Natural killer cell treated with Interleukin-12 subunit alpha and Interleukin-12 subunit beta and Interleukin-15 and Interleukin-18, amount 100 ng/mL, for 72 hours (primary cell): ENCODE measurements at regions not wholly inside any gene's neighbourhood (a gene's known extent, or its start where the extent isn't known, plus 50 kb on each side); places are given as distances from the start of the nearest gene placed in this dataset.

ENCODE experiments used
- ATAC-seq, 2 donors: fragments of 150-1000 bp; cut with Tn5 transposase in 1 of 2; sonication (Bioruptor Pico), chemical (Tn5 transposase) in 1 of 2; 2 replicates each; pipeline ENCODE4 v1.10.0; 2021
- DNase-seq: peaks from one replicate; pipeline ENCODE4 v3.0.0; 2022; ENCODE audit warnings: low spot score
- H3K27ac Mint-ChIP-seq, 2 donors: 1 replicate in 1 of 2; 2 replicates in 1 of 2; pipeline ENCODE4 v1.8.0; 2022; ENCODE audit warnings: mixed read lengths in 2 of 2, mild to moderate bottlenecking in 1 of 2, moderate library complexity in 1 of 2
- H3K27me3 Mint-ChIP-seq, 2 donors: 1 replicate in 1 of 2; 2 replicates in 1 of 2; pipeline ENCODE4 v1.8.0; 2022; ENCODE audit warnings: mixed read lengths in 2 of 2
- H3K36me3 Mint-ChIP-seq: one replicate; pipeline ENCODE4 v1.8.0; 2022; ENCODE audit warnings: mixed read lengths
- H3K4me1 Mint-ChIP-seq, 2 donors: 1 replicate in 1 of 2; 2 replicates in 1 of 2; pipeline ENCODE4 v1.8.0; 2022; ENCODE audit warnings: low read depth in 2 of 2, mixed read lengths in 2 of 2, mild to moderate bottlenecking in 1 of 2
- H3K4me3 Mint-ChIP-seq: one replicate; pipeline ENCODE4 v1.8.0; 2022; ENCODE audit warnings: mixed read lengths
- H3K9me3 Mint-ChIP-seq: 2 replicates; pipeline ENCODE4 v1.8.0; 2022; ENCODE audit warnings: mixed read lengths

GRCh38 chr11:39462506-39462905, 1996.9 kb downstream of the LRRC4C start:
- ATAC-seq (no peak), DNase-seq (no peak)
- no peak overlapping the region for H3K4me3 Mint-ChIP-seq
- H3K9me3 Mint-ChIP-seq, result peaks cover 18% of the 10 kb centered on the region
- no peaks in the 10 kb centered on the region for H3K27me3 Mint-ChIP-seq
- H3K36me3 Mint-ChIP-seq, result peaks cover 5% of the 10 kb centered on the region
- no peak overlapping the region for H3K27ac Mint-ChIP-seq
- H3K4me1 Mint-ChIP-seq, result no peaks in the 10 kb centered on the region

- Mint-ChIP-seq H3K4me3 (no peak overlapping the region), H3K36me3 (peaks cover 5% of the 10 kb centered on the region), H3K27me3 (no peaks in the 10 kb centered on the region), H3K9me3 (peaks cover 18% of the 10 kb centered on the region), H3K4me1 (no peaks in the 10 kb centered on the region), H3K27ac (no peak overlapping the region)
- ATAC-seq (no peak), DNase-seq (no peak)
Observed at GRCh38 chr11:39461066-39461465, 1998.4 kb downstream of the LRRC4C start.

- ATAC-seq (no peak), DNase-seq (no peak)
- H3K9me3 Mint-ChIP-seq, result peaks cover 13% of the 10 kb centered on the region
- H3K36me3 Mint-ChIP-seq, result peaks cover 5% of the 10 kb centered on the region
- no peak overlapping the region for H3K4me3 Mint-ChIP-seq
- no peak overlapping the region for H3K27ac Mint-ChIP-seq
- no peaks in the 10 kb centered on the region for H3K27me3 Mint-ChIP-seq
- no peaks in the 10 kb centered on the region for H3K4me1 Mint-ChIP-seq
Observed at GRCh38 chr11:39459606-39460005, 1999.8 kb downstream of the LRRC4C start.

GRCh38 chr11:39458481-39458880, 2001.0 kb downstream of the LRRC4C start:
- Mint-ChIP-seq H3K9me3 (peaks cover 13% of the 10 kb centered on the region), H3K4me1 (no peaks in the 10 kb centered on the region), H3K27me3 (no peaks in the 10 kb centered on the region), H3K4me3 (no peak overlapping the region), H3K27ac (no peak overlapping the region), H3K36me3 (peaks cover 5% of the 10 kb centered on the region)
- ATAC-seq (no peak), DNase-seq (no peak)

- Mint-ChIP-seq H3K36me3 (no peaks in the 10 kb centered on the region), H3K4me1 (no peaks in the 10 kb centered on the region), H3K27me3 (no peaks in the 10 kb centered on the region), H3K9me3 (peaks cover 7% of the 10 kb centered on the region), H3K4me3 (no peak overlapping the region), H3K27ac (no peak overlapping the region)
- no peak for ATAC-seq
- DNase-seq, result no peak
Observed at GRCh38 chr11:39443424-39444022, 2015.9 kb downstream of the LRRC4C start.

GRCh38 chr11:39442177-39442576, 2017.3 kb downstream of the LRRC4C start:
- Mint-ChIP-seq H3K9me3 (peaks cover 7% of the 10 kb centered on the region), H3K4me1 (no peaks in the 10 kb centered on the region), H3K27me3 (no peaks in the 10 kb centered on the region), H3K4me3 (no peak overlapping the region), H3K27ac (no peak overlapping the region), H3K36me3 (no peaks in the 10 kb centered on the region)
- DNase-seq, result no peak
- no peak for ATAC-seq

- no peak for ATAC-seq
- H3K4me1 Mint-ChIP-seq, result no peaks in the 10 kb centered on the region
- H3K9me3 Mint-ChIP-seq, result peaks cover 7% of the 10 kb centered on the region
- no peak overlapping the region for H3K27ac Mint-ChIP-seq
- H3K36me3 Mint-ChIP-seq, result no peaks in the 10 kb centered on the region
- no peaks in the 10 kb centered on the region for H3K27me3 Mint-ChIP-seq
- H3K4me3 Mint-ChIP-seq, result no peak overlapping the region
- no peak for DNase-seq
Observed at GRCh38 chr11:39435641-39436040, 2023.8 kb downstream of the LRRC4C start.

- H3K4me1 Mint-ChIP-seq, result no peaks in the 10 kb centered on the region
- no peaks in the 10 kb centered on the region for H3K27me3 Mint-ChIP-seq
- H3K36me3 Mint-ChIP-seq, result no peaks in the 10 kb centered on the region
- no peak overlapping the region for H3K27ac Mint-ChIP-seq
- ATAC-seq, result no peak
- H3K4me3 Mint-ChIP-seq, result no peak overlapping the region
- DNase-seq, result no peak
- H3K9me3 Mint-ChIP-seq, result peaks cover 4% of the 10 kb centered on the region
Observed at GRCh38 chr11:39434466-39434865, 2025.0 kb downstream of the LRRC4C start.

- no peaks in the 10 kb centered on the region for H3K36me3 Mint-ChIP-seq
- H3K4me1 Mint-ChIP-seq, result no peaks in the 10 kb centered on the region
- peaks cover 8% of the 10 kb centered on the region for H3K9me3 Mint-ChIP-seq
- H3K27me3 Mint-ChIP-seq, result no peaks in the 10 kb centered on the region
- ATAC-seq (no peak), DNase-seq (no peak)
- H3K4me3 Mint-ChIP-seq, result no peak overlapping the region
- H3K27ac Mint-ChIP-seq, result no peak overlapping the region
Observed at GRCh38 chr11:39432929-39433328, 2026.5 kb downstream of the LRRC4C start.

- Mint-ChIP-seq H3K36me3 (no peaks in the 10 kb centered on the region), H3K4me1 (no peaks in the 10 kb centered on the region), H3K27ac (no peak overlapping the region), H3K4me3 (no peak overlapping the region), H3K27me3 (no peaks in the 10 kb centered on the region), H3K9me3 (peaks cover 12% of the 10 kb centered on the region)
- DNase-seq (no peak), ATAC-seq (no peak)
Observed at GRCh38 chr11:39425226-39425625, 2034.2 kb downstream of the LRRC4C start.

GRCh38 chr11:39412117-39412516, 2047.3 kb downstream of the LRRC4C start:
- Mint-ChIP-seq H3K27ac (no peak overlapping the region), H3K36me3 (peaks cover 5% of the 10 kb centered on the region), H3K9me3 (peaks cover 9% of the 10 kb centered on the region), H3K4me1 (no peaks in the 10 kb centered on the region), H3K27me3 (no peaks in the 10 kb centered on the region), H3K4me3 (no peak overlapping the region)
- no peak for ATAC-seq
- no peak for DNase-seq

- Mint-ChIP-seq H3K4me3 (no peak overlapping the region), H3K27me3 (peaks cover 0 to 6% of the 10 kb centered on the region in 2 donors), H3K36me3 (no peaks in the 10 kb centered on the region), H3K9me3 (peaks cover 3% of the 10 kb centered on the region), H3K4me1 (no peaks in the 10 kb centered on the region), H3K27ac (no peak overlapping the region)
- ATAC-seq, result no peak
- no peak for DNase-seq
Observed at GRCh38 chr11:39385911-39386310, 2073.5 kb downstream of the LRRC4C start.

GRCh38 chr11:39374963-39375698, 2084.3 kb downstream of the LRRC4C start:
- H3K27ac Mint-ChIP-seq, result no peak overlapping the region
- no peaks in the 10 kb centered on the region for H3K9me3 Mint-ChIP-seq
- H3K4me3 Mint-ChIP-seq, result no peak overlapping the region
- peaks cover 0 to 7% of the 10 kb centered on the region in 2 donors for H3K27me3 Mint-ChIP-seq
- DNase-seq, result no peak
- ATAC-seq, result no peak
- peaks cover 6 to 16% of the 10 kb centered on the region in 2 donors for H3K4me1 Mint-ChIP-seq
- H3K36me3 Mint-ChIP-seq, result no peaks in the 10 kb centered on the region

GRCh38 chr11:39367534-39367933, 2091.9 kb downstream of the LRRC4C start:
- DNase-seq (no peak), ATAC-seq (no peak)
- Mint-ChIP-seq H3K36me3 (no peaks in the 10 kb centered on the region), H3K27ac (peak overlapping the region in 1 of 2 donors; percentile 13), H3K4me3 (no peak overlapping the region), H3K9me3 (no peaks in the 10 kb centered on the region), H3K27me3 (no peaks in the 10 kb centered on the region), H3K4me1 (peaks cover 23 to 37% of the 10 kb centered on the region in 2 donors)
